ENCODE measurements at regions not wholly inside any gene's neighbourhood (a gene's known extent, or its start where the extent isn't known, plus 50 kb on each side); places are given as distances from the start of the nearest gene placed in this dataset.

- H3K27ac ChIP-seq = no peak overlapping the region
- TF ChIP-seq, protein P1, sequence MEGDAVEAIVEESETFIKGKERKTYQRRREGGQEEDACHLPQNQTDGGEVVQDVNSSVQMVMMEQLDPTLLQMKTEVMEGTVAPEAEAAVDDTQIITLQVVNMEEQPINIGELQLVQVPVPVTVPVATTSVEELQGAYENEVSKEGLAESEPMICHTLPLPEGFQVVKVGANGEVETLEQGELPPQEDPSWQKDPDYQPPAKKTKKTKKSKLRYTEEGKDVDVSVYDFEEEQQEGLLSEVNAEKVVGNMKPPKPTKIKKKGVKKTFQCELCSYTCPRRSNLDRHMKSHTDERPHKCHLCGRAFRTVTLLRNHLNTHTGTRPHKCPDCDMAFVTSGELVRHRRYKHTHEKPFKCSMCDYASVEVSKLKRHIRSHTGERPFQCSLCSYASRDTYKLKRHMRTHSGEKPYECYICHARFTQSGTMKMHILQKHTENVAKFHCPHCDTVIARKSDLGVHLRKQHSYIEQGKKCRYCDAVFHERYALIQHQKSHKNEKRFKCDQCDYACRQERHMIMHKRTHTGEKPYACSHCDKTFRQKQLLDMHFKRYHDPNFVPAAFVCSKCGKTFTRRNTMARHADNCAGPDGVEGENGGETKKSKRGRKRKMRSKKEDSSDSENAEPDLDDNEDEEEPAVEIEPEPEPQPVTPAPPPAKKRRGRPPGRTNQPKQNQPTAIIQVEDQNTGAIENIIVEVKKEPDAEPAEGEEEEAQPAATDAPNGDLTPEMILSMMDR (conservative IDR thresholded peaks at IDR 0.05) = no peak
- no peak for TF ChIP-seq ZFX (IDR thresholded peaks at IDR 0.05)
These were observed 112.8 kb upstream of the LRPAP1 start for GRCh38 chr4:3644849-3645627.

- H3K27ac ChIP-seq = no peak overlapping the region
- TF ChIP-seq, protein P1 (conservative IDR thresholded peaks at IDR 0.05) = no peak
- TF ChIP-seq ZFX (IDR thresholded peaks at IDR 0.05) = no peak
These were observed 111.6 kb upstream of the LRPAP1 start for GRCh38 chr4:3643518-3644433.

DNA sequence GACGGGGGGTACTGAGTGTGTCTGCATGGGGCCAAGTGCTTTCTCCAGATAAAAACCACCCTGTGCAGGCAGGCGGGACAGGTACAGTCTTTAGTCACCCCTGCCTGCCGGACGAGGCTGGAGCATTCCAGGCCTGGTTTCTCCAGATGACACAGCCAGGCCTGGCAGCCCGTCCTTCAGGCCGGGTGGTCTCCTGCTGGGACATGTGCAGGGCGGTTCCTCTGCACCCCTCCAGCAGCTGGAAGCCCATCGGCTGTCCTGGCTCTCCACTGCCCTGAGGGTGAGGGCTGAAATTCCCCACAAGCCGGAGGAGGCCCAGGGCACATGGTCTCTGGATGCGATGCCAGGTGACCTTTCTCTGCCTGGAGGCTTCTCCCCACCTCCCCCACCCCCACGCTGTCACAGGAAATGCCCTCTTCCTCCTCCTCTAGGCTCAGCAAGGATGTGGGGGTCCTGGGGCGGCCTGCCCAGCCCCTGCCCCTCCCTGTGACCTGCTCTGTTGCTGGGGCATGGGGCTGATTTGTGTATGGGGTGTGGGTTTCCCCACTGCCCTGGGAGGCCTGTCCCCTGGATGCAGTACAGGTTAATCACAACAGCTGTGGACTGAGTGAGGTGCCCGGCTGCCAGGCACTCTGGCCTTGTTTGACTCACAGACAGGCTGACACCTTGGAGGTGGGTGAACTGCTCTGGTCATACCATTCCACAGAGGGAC is 110.7 kb upstream of the LRPAP1 start:
- no peak overlapping the region for H3K27ac ChIP-seq
- no peak for TF ChIP-seq ZFX (IDR thresholded peaks at IDR 0.05)
- TF ChIP-seq, protein P1 (conservative IDR thresholded peaks at IDR 0.05) = no peak

DNA sequence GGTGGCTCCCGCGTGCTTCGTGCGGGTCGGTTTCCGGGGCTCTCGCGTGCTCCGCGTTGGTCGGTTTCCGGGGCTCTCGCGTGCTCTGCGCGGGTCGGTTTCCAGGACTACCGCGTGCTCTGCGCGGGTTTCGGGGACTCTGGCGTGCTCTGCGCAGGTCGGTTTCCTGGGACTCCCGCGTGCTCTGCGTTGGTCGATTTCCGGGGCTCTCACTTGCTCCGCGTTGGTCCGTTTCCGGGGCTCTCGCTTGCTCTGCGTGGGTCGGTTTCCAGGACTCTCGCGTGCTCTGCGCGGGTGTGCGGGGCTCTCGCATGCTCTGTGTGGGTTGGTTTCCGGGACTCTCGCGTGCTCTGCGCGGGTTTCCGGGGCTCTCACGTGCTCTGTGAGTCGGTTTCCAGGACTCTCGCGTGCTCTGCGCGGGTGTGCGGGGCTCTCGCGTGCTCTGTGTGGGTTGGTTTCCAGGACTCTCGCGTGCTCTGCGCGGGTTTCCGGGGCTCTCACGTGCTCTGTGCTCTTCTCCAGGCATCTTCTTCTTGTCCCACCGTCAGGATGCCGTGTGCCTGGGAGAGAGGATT is 109.9 kb upstream of the LRPAP1 start:
- TF ChIP-seq, protein P1 (conservative IDR thresholded peaks at IDR 0.05) = no peak
- TF ChIP-seq ZFX (IDR thresholded peaks at IDR 0.05) = no peak
- no peak overlapping the region for H3K27ac ChIP-seq

- no peak overlapping the region for H3K27ac ChIP-seq
- TF ChIP-seq ZFX (IDR thresholded peaks at IDR 0.05) = no peak
- TF ChIP-seq, protein P1 (conservative IDR thresholded peaks at IDR 0.05) = no peak
These were observed 109.3 kb upstream of the LRPAP1 start for GRCh38 chr4:3641501-3641900.

- TF ChIP-seq ZFX (IDR thresholded peaks at IDR 0.05) = no peak
- TF ChIP-seq, protein P1 (conservative IDR thresholded peaks at IDR 0.05) = no peak
- H3K27ac ChIP-seq = no peak overlapping the region
These were observed 108.4 kb upstream of the LRPAP1 start for GRCh38 chr4:3640587-3640962.

Data from C4-2B (cell line).